ENCODE measurements at regions not wholly inside any gene's neighbourhood (a gene's known extent, or its start where the extent isn't known, plus 50 kb on each side); places are given as distances from the start of the nearest gene placed in this dataset.

DNA sequence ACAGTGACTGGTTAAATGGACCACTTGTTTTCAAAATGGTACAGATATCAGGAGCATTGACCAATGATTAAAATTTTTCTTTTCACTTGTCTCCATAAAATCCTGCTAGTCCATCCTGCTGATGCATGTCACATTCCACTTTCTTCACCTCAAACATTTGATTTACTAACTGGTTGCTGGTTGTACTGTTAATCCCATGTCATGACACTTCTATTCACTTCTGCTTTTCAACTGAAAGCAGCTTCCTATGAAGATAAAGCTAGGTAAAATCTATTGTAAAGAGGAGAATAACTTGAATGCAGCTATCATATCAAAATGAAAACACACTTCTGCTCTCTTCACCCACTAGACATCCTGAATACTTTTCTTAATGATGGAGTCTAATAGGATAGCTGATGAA is 149.6 kb upstream of the OTX2 start:
- no peaks in the 10 kb centered on the region for H3K9me3 ChIP-seq
- TF ChIP-seq, protein P1, sequence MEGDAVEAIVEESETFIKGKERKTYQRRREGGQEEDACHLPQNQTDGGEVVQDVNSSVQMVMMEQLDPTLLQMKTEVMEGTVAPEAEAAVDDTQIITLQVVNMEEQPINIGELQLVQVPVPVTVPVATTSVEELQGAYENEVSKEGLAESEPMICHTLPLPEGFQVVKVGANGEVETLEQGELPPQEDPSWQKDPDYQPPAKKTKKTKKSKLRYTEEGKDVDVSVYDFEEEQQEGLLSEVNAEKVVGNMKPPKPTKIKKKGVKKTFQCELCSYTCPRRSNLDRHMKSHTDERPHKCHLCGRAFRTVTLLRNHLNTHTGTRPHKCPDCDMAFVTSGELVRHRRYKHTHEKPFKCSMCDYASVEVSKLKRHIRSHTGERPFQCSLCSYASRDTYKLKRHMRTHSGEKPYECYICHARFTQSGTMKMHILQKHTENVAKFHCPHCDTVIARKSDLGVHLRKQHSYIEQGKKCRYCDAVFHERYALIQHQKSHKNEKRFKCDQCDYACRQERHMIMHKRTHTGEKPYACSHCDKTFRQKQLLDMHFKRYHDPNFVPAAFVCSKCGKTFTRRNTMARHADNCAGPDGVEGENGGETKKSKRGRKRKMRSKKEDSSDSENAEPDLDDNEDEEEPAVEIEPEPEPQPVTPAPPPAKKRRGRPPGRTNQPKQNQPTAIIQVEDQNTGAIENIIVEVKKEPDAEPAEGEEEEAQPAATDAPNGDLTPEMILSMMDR (IDR thresholded peaks at IDR 0.05 in 8 of 11, conservative IDR thresholded peaks at IDR 0.05 in 3 of 11) = no peak
- TF ChIP-seq POLR2AphosphoS5 (IDR thresholded peaks at IDR 0.05) = no peak
- no peak for TF ChIP-seq POLR2A (IDR thresholded peaks at IDR 0.05)
- H3K27ac ChIP-seq = no peak overlapping the region
- DNase-seq = no peak
- H3K4me3 ChIP-seq = no peak overlapping the region
- peaks cover 0 to 8% (median 0%) of the 10 kb centered on the region in 7 donors for H3K27me3 ChIP-seq (replicated peaks in 1 of 7)
- intact Hi-C loops (cut with DNase I; ENCODE audit: low total_unique reads) = no loop called here
- no peaks in the 10 kb centered on the region for H3K36me3 ChIP-seq
- no peaks in the 10 kb centered on the region for H3K4me1 ChIP-seq

GRCh38 chr14:56959121-56959520 is 148.8 kb upstream of the OTX2 start:
- Histone ChIP-seq H3K27me3 (replicated peaks in 1 of 7) (peaks cover 0 to 8% (median 0%) of the 10 kb centered on the region in 7 donors), H3K36me3 (no peaks in the 10 kb centered on the region), H3K27ac (no peak overlapping the region), H3K4me1 (no peaks in the 10 kb centered on the region), H3K4me3 (no peak overlapping the region), H3K9me3 (no peaks in the 10 kb centered on the region)
- TF ChIP-seq POLR2AphosphoS5 (IDR thresholded peaks at IDR 0.05) (no peak), POLR2A (IDR thresholded peaks at IDR 0.05) (no peak)
- TF ChIP-seq, protein P1 (IDR thresholded peaks at IDR 0.05 in 8 of 11, conservative IDR thresholded peaks at IDR 0.05 in 3 of 11) = no peak
- no peak for DNase-seq
- intact Hi-C loops (cut with DNase I; ENCODE audit: low total_unique reads) = no loop called here

GRCh38 chr14:56956182-56956581 is 145.9 kb upstream of the OTX2 start:
- TF ChIP-seq POLR2AphosphoS5 (IDR thresholded peaks at IDR 0.05) (no peak), POLR2A (IDR thresholded peaks at IDR 0.05) (no peak)
- TF ChIP-seq, protein P1 (IDR thresholded peaks at IDR 0.05 in 8 of 11, conservative IDR thresholded peaks at IDR 0.05 in 3 of 11) = no peak
- WGBS, 5 donors = 53 to 75% (median 61%) methylated on average over 2 of the region's 2 CpGs

GRCh38 chr14:56955745-56956144 is 145.5 kb upstream of the OTX2 start:
- DNase-seq = no peak
- TF ChIP-seq, protein P1 (IDR thresholded peaks at IDR 0.05 in 8 of 11, conservative IDR thresholded peaks at IDR 0.05 in 3 of 11) = no peak
- no peak for TF ChIP-seq POLR2A (IDR thresholded peaks at IDR 0.05)
- no peak for TF ChIP-seq POLR2AphosphoS5 (IDR thresholded peaks at IDR 0.05)
- H3K27me3 ChIP-seq (replicated peaks in 1 of 7) = peaks cover 0 to 8% (median 0%) of the 10 kb centered on the region in 7 donors
- WGBS, 5 donors = 84 to 94% (median 87%) methylated on average over 3 of the region's 3 CpGs
- intact Hi-C loops (cut with DNase I; ENCODE audit: low total_unique reads) = no loop called here
- H3K4me3 ChIP-seq = no peak overlapping the region
- H3K9me3 ChIP-seq = no peaks in the 10 kb centered on the region
- H3K4me1 ChIP-seq = no peaks in the 10 kb centered on the region
- no peak overlapping the region for H3K27ac ChIP-seq
- no peaks in the 10 kb centered on the region for H3K36me3 ChIP-seq

More at GRCh38 chr14:56956182-56956581, 145.9 kb upstream of the OTX2 start:
- Histone ChIP-seq H3K9me3 (no peaks in the 10 kb centered on the region), H3K36me3 (no peaks in the 10 kb centered on the region), H3K27me3 (replicated peaks in 1 of 7) (peaks cover 0 to 8% (median 0%) of the 10 kb centered on the region in 7 donors), H3K27ac (no peak overlapping the region), H3K4me3 (no peak overlapping the region), H3K4me1 (no peaks in the 10 kb centered on the region)
- DNase-seq = no peak
- intact Hi-C loops (cut with DNase I; ENCODE audit: low total_unique reads) = no loop called here

All from spleen (tissue), 11 donors.